Keratinocyte (primary cell): ENCODE measurements at regions not wholly inside any gene's neighbourhood (a gene's known extent, or its start where the extent isn't known, plus 50 kb on each side); places are given as distances from the start of the nearest gene placed in this dataset.

Experiments
- EZH2 ChIP-seq: IDR thresholded peaks from one replicate; pipeline ENCODE4 v1.6.1; 2012; ENCODE audit warnings: inconsistent platforms, mild to moderate bottlenecking, low read length, moderate library complexity
- TF ChIP-seq, protein P1 (sequence below), 3 experiments: IDR thresholded peaks in 1 of 3; conservative IDR thresholded peaks in 1 of 3; optimal IDR thresholded peaks in 1 of 3; 2 replicates in 2 of 3; 3 replicates in 1 of 3; pipeline versions ENCODE3 to v1.5.1; 2011; ENCODE audit warnings: low read length in 3 of 3, mild to moderate bottlenecking in 3 of 3, moderate library complexity in 2 of 3, control low read depth in 1 of 3, inconsistent platforms in 1 of 3; ENCODE audit not compliant: insufficient read depth in 2 of 3; ENCODE audit errors: extremely low read depth in 1 of 3

DNA sequence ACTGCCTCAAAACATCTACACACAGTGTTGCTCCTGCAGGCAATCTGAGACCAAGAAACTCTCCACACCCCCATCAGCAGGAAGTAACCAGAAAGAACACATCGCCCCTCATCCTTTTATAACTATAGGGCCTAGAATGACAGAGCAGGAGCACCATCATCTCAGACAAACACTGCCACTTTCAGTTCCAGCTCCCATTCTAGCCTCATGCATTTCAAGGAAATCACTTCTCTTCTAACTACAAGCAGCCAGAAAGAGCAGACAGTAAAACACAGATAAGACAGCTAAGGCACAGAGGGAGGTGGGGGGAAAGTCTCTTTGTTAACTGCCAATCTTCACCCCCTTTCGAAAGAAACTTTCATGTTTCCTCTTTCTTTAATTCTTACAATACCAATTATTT lies 102.6 kb upstream of the TENT5D start:
- TF ChIP-seq, protein P1, sequence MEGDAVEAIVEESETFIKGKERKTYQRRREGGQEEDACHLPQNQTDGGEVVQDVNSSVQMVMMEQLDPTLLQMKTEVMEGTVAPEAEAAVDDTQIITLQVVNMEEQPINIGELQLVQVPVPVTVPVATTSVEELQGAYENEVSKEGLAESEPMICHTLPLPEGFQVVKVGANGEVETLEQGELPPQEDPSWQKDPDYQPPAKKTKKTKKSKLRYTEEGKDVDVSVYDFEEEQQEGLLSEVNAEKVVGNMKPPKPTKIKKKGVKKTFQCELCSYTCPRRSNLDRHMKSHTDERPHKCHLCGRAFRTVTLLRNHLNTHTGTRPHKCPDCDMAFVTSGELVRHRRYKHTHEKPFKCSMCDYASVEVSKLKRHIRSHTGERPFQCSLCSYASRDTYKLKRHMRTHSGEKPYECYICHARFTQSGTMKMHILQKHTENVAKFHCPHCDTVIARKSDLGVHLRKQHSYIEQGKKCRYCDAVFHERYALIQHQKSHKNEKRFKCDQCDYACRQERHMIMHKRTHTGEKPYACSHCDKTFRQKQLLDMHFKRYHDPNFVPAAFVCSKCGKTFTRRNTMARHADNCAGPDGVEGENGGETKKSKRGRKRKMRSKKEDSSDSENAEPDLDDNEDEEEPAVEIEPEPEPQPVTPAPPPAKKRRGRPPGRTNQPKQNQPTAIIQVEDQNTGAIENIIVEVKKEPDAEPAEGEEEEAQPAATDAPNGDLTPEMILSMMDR (optimal IDR thresholded peaks at IDR 0.05 in 1 of 3, IDR thresholded peaks at IDR 0.05 in 1 of 3, conservative IDR thresholded peaks at IDR 0.05 in 1 of 3; ENCODE audit: extremely low read depth in 1 of 3, insufficient read depth in 2 of 3, low read length in 3 of 3) = no peak
- no peak for TF ChIP-seq EZH2
